AG09309 (cell line): ENCODE measurements at regions not wholly inside any gene's neighbourhood (a gene's known extent, or its start where the extent isn't known, plus 50 kb on each side); places are given as distances from the start of the nearest gene placed in this dataset.

Experiments used
- DNase-seq: peaks from one replicate; pipeline ENCODE4 v3.0.0-alpha.2; 2010; ENCODE audit warnings: low read depth
- H3K4me3 ChIP-seq: 2 replicates; pipeline ENCODE4 v1.5.1; 2011; ENCODE audit warnings: mild to moderate bottlenecking, low read depth, low read length, moderate library complexity; ENCODE audit not compliant: control insufficient read depth
- TF ChIP-seq, protein P1 (sequence below): IDR thresholded peaks from 2 replicates; pipeline ENCODE4 v1.5.1; 2011; ENCODE audit warnings: mild to moderate bottlenecking, low read depth, low read length, inconsistent platforms; ENCODE audit not compliant: insufficient read depth, control insufficient read depth; ENCODE audit errors: missing control alignments

DNA sequence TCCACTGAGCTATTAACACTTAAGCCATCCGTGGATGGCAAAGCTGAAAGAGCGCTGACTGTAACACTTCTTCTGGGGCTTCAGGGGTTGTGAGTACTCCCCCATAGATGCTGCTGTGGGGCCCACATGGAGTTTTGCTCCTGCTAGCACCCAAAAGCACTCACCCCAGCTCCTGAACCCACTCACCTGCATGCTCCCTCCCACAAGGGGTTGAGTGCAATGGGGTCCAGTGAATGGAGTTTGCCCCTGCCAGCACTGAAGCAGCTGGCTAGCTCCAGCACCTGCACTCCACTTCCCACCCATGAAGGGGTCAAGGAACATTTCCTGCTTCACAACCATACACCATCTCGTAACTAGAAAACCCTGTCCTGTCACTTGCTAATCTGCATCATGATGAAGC is 78.9 kb downstream of the IL21 start:
- TF ChIP-seq, protein P1, sequence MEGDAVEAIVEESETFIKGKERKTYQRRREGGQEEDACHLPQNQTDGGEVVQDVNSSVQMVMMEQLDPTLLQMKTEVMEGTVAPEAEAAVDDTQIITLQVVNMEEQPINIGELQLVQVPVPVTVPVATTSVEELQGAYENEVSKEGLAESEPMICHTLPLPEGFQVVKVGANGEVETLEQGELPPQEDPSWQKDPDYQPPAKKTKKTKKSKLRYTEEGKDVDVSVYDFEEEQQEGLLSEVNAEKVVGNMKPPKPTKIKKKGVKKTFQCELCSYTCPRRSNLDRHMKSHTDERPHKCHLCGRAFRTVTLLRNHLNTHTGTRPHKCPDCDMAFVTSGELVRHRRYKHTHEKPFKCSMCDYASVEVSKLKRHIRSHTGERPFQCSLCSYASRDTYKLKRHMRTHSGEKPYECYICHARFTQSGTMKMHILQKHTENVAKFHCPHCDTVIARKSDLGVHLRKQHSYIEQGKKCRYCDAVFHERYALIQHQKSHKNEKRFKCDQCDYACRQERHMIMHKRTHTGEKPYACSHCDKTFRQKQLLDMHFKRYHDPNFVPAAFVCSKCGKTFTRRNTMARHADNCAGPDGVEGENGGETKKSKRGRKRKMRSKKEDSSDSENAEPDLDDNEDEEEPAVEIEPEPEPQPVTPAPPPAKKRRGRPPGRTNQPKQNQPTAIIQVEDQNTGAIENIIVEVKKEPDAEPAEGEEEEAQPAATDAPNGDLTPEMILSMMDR, result no peak
- H3K4me3 ChIP-seq, result no peak overlapping the region
- no peak for DNase-seq

DNA sequence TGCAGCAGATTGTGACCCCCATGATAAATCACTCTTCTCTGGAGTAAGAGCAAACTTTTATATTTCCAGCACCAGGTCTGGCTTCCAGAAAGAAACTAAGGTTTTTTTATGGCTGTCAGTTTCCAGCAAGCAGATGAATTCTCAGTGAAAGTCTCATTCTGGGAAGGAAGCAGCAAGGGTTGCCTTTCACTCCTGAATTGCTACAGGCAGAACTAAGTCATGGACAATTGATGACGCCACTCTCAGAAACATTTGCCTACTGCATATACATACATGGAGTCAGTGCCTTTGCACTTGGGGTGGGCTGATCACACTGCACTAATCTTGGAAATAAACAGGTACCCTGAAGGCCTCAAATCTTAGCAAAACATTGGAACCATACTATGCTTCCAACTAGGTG is 80.0 kb downstream of the IL21 start:
- H3K4me3 ChIP-seq, result no peak overlapping the region
- DNase-seq, result no peak
- TF ChIP-seq, protein P1, result no peak

DNA sequence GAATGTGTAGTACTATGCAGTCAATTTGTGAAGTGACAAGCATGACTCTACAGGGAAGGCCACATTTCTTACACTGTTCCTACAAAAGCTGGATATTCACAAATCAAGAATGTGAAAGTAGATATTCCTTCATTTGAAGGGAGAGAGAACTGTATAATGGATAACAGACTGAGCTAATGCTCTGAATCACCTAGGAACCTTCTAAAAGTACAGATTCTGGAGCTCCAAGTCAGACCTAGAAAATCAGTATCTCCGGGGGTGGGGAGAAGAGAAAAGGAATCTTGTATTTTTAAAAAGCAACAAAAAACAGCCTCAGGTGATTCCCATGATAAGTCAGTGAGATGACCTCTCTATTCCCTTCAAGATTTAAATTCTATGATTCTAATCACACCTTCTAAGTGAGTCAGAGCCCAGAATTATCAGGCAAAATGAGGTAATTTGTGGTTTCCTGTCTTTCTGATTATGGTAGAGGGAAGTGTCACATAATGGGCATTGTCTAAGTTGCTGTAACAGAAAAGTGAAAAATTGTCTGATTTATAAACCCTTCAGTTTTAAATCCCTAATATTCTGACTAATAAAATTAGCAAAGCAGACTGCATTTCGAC is 80.9 kb downstream of the IL21 start:
- TF ChIP-seq, protein P1, result no peak
- H3K4me3 ChIP-seq, result no peak overlapping the region
- DNase-seq, result no peak

DNA sequence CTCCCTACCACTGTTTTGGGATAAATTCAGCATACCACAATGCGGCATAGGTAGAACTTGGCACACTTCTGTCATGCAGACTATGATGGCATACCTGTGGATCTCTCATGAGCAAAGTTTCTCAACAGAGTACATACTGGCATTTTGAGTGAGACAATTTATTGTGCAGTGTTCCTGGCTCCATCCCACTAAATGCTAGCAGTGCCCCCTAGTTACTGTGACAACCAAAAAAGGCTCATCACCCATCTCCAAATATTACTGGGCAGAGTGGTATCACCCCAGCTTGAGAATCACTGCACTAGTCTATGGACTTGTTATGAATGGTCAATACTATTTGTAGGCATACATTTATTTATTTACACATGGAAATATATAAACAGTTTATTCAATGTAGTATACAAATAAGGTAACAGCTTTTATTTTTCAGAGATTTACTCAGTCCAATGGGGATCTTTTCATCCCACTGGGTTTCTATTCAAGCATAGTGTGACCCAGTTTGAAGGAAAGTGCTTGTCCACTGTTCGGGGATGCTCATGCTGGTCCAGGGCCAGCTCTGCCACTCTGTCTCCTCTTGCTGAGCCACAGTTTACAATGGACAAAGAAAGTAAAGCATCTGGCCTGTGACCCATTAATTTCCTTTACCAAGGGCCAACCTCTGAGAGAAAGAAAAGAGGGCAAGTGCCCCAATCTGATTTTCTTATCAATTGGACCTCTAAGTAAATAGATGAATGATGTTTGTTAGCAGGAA is 81.0 kb upstream of the IL2 start:
- H3K4me3 ChIP-seq, result no peak overlapping the region
- DNase-seq, result no peak
- TF ChIP-seq, protein P1, result no peak

DNA sequence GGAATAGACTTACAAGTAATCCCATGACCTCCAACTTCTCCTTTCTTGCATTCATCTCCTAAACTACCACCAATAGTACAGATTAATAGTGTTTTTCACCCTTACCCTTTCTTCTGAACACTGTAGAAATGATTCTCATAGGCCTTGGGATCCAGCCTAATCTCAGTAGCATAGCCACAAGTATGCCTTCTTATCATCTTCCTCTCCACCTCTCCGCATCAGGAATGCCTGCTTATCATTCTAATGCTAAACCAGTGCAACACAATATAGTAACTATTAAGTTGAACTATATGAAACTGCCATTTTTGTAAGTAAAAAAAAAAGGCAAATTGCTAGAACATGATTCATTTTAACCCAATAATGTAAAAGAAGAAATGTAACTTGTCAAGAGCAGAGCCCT is 79.5 kb upstream of the IL2 start:
- no peak overlapping the region for H3K4me3 ChIP-seq
- no peak for DNase-seq
- TF ChIP-seq, protein P1, result no peak

DNA sequence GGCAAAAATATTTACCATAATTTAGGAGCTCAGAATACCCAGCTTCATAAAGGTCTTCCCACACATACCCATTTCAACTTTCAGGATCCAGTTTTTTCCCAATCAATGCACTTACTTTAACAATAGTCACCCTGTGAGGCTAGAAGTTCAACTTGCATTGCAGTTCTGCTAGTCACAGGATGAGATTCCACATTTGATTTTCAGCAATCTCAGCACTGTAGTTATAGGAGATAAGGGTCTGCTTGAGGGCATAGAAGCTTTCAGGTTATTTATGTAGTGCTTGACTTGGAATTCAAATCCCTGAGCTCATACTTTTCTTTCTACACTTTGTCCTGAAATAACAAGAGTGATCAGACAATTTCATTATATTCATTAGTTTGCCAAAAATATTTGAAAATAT is 78.3 kb upstream of the IL2 start:
- TF ChIP-seq, protein P1, result no peak
- no peak overlapping the region for H3K4me3 ChIP-seq
- DNase-seq, result no peak
